ENCODE measurements at regions not wholly inside any gene's neighbourhood (a gene's known extent, or its start where the extent isn't known, plus 50 kb on each side); places are given as distances from the start of the nearest gene placed in this dataset.

- TF ChIP-seq, protein P1, sequence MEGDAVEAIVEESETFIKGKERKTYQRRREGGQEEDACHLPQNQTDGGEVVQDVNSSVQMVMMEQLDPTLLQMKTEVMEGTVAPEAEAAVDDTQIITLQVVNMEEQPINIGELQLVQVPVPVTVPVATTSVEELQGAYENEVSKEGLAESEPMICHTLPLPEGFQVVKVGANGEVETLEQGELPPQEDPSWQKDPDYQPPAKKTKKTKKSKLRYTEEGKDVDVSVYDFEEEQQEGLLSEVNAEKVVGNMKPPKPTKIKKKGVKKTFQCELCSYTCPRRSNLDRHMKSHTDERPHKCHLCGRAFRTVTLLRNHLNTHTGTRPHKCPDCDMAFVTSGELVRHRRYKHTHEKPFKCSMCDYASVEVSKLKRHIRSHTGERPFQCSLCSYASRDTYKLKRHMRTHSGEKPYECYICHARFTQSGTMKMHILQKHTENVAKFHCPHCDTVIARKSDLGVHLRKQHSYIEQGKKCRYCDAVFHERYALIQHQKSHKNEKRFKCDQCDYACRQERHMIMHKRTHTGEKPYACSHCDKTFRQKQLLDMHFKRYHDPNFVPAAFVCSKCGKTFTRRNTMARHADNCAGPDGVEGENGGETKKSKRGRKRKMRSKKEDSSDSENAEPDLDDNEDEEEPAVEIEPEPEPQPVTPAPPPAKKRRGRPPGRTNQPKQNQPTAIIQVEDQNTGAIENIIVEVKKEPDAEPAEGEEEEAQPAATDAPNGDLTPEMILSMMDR (IDR thresholded peaks at IDR 0.05) = no peak
- no peak for TF ChIP-seq POLR2A (IDR thresholded peaks at IDR 0.05)
These were observed 530.7 kb upstream of the CFAP20DC start for GRCh38 chr3:59580499-59580898.
